Stimulated activated CD8-positive, alpha-beta memory T cell treated with anti-CD3 and anti-CD28 coated beads, Interleukin-15, amount 100 ng/mL, for 1 hour (primary cell): ENCODE measurements at regions not wholly inside any gene's neighbourhood (a gene's known extent, or its start where the extent isn't known, plus 50 kb on each side); places are given as distances from the start of the nearest gene placed in this dataset.

Source experiments
- DNase-seq: peaks from one replicate; pipeline ENCODE4 v3.0.0-alpha.2; 2020; ENCODE audit warnings: low read depth

GRCh38 chr6:156131221-156131903, 645.8 kb upstream of the ARID1B start:
- DNase-seq: no peak

GRCh38 chr6:156126535-156126934, 650.6 kb upstream of the ARID1B start:
- no peak for DNase-seq

- no peak for DNase-seq
Observed at GRCh38 chr6:156125844-156126243, 651.3 kb upstream of the ARID1B start.

- DNase-seq: no peak
Observed at GRCh38 chr6:156123731-156124130, 653.4 kb upstream of the ARID1B start.

- DNase-seq: no peak
Observed at GRCh38 chr6:156121973-156122372, 655.2 kb upstream of the ARID1B start.

- DNase-seq: no peak
Observed at GRCh38 chr6:156114541-156114940, 658.9 kb upstream of the NOX3 start.

GRCh38 chr6:156113631-156114030, 658.0 kb upstream of the NOX3 start:
- no peak for DNase-seq

GRCh38 chr6:156111913-156112312, 656.3 kb upstream of the NOX3 start:
- no peak for DNase-seq

- DNase-seq: no peak
Observed at GRCh38 chr6:156110249-156110648, 654.6 kb upstream of the NOX3 start.

- no peak for DNase-seq
Observed at GRCh38 chr6:156109713-156110112, 654.1 kb upstream of the NOX3 start.

GRCh38 chr6:156107624-156108101, 652.0 kb upstream of the NOX3 start:
- DNase-seq: no peak

GRCh38 chr6:156102129-156102528, 646.5 kb upstream of the NOX3 start:
- no peak for DNase-seq

- DNase-seq: no peak
Observed at GRCh38 chr6:156098839-156099238, 643.2 kb upstream of the NOX3 start.

GRCh38 chr6:156087487-156087886, 631.8 kb upstream of the NOX3 start:
- no peak for DNase-seq

GRCh38 chr6:156082012-156082411, 626.4 kb upstream of the NOX3 start:
- no peak for DNase-seq

- no peak for DNase-seq
Observed at GRCh38 chr6:156080371-156080770, 624.7 kb upstream of the NOX3 start.

GRCh38 chr6:156068881-156069280, 613.2 kb upstream of the NOX3 start:
- no peak for DNase-seq

GRCh38 chr6:156065849-156066248, 610.2 kb upstream of the NOX3 start:
- no peak for DNase-seq

- no peak for DNase-seq
Observed at GRCh38 chr6:156062091-156062563, 606.5 kb upstream of the NOX3 start.

- no peak for DNase-seq
Observed at GRCh38 chr6:156061465-156061864, 605.8 kb upstream of the NOX3 start.

- DNase-seq: no peak
Observed at GRCh38 chr6:156060013-156060412, 604.4 kb upstream of the NOX3 start.

GRCh38 chr6:156058356-156058755, 602.7 kb upstream of the NOX3 start:
- DNase-seq: no peak

- no peak for DNase-seq
Observed at GRCh38 chr6:156057869-156058268, 602.2 kb upstream of the NOX3 start.

- no peak for DNase-seq
Observed at GRCh38 chr6:156056085-156056484, 600.4 kb upstream of the NOX3 start.
